Neural progenitor cell (in vitro differentiated cells): ENCODE measurements at regions not wholly inside any gene's neighbourhood (a gene's known extent, or its start where the extent isn't known, plus 50 kb on each side); places are given as distances from the start of the nearest gene placed in this dataset.

Source experiments
- EZH2 ChIP-seq: fragments of 200-600 bp; sonication (generic); IDR thresholded peaks from 2 replicates; pipeline ENCODE4 v1.6.1; 2017; ENCODE audit warnings: antibody characterized with exemption, mild to moderate bottlenecking, moderate library complexity
- TF ChIP-seq, protein P1 (sequence below): fragments of 200-600 bp; sonication (generic); IDR thresholded peaks from 2 replicates; pipeline ENCODE4 v1.5.1; 2017; ENCODE audit warnings: antibody characterized with exemption, mild to moderate bottlenecking

DNA sequence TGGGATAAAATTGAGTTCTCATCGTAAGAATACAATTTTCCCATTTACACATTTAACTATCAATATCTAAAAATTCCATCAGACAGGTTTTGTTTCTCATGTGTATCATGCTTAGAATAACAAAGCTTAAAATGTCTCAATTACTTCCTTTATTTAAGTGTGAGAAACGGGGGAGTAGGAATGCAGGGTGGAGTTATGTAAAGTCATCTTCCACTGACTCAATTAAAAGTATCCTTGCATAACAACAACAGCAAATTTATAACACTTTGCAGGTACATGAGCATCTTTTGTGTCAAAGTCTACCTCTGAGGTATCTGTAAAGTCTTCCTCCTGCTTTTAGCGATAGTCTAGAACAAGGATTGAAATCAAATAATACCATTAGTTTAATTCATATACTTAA is 327.1 kb downstream of the EPHA4 start:
- TF ChIP-seq, protein P1, sequence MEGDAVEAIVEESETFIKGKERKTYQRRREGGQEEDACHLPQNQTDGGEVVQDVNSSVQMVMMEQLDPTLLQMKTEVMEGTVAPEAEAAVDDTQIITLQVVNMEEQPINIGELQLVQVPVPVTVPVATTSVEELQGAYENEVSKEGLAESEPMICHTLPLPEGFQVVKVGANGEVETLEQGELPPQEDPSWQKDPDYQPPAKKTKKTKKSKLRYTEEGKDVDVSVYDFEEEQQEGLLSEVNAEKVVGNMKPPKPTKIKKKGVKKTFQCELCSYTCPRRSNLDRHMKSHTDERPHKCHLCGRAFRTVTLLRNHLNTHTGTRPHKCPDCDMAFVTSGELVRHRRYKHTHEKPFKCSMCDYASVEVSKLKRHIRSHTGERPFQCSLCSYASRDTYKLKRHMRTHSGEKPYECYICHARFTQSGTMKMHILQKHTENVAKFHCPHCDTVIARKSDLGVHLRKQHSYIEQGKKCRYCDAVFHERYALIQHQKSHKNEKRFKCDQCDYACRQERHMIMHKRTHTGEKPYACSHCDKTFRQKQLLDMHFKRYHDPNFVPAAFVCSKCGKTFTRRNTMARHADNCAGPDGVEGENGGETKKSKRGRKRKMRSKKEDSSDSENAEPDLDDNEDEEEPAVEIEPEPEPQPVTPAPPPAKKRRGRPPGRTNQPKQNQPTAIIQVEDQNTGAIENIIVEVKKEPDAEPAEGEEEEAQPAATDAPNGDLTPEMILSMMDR, result no peak
- TF ChIP-seq EZH2, result no peak
